ENCODE measurements at regions not wholly inside any gene's neighbourhood (a gene's known extent, or its start where the extent isn't known, plus 50 kb on each side); places are given as distances from the start of the nearest gene placed in this dataset.

GRCh38 chr3:99410789-99411311, 227.5 kb upstream of the COL8A1 start:
- no peak for TF ChIP-seq CTCF (IDR thresholded peaks at IDR 0.05)
- no peak for TF ChIP-seq EZH2phosphoT487 (IDR thresholded peaks at IDR 0.05)

Data from neural progenitor cell (in vitro differentiated cells).